ENCODE measurements at regions not wholly inside any gene's neighbourhood (a gene's known extent, or its start where the extent isn't known, plus 50 kb on each side); places are given as distances from the start of the nearest gene placed in this dataset.

DNA sequence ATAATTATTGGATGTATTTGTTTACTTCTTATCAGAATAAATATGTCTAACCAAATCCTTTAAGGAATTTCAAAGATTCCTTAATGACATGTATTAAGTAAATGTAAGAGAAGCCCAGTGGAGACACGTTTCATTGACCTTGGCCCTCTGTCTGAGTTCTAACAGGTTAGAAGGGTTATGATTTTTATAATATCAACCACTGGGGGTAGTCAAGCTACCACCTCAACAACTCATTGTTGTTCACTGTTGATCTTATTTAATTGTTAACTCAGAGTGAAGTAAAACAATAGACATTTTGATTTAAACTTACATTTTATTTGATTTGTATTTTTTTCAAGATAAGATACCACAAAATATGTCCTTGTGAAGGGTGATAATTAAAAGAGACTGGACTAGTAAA lies 499.2 kb upstream of the COX7C start:
- no peak for TF ChIP-seq POLR2AphosphoS5 (IDR thresholded peaks at IDR 0.05)
- TF ChIP-seq, protein P1, sequence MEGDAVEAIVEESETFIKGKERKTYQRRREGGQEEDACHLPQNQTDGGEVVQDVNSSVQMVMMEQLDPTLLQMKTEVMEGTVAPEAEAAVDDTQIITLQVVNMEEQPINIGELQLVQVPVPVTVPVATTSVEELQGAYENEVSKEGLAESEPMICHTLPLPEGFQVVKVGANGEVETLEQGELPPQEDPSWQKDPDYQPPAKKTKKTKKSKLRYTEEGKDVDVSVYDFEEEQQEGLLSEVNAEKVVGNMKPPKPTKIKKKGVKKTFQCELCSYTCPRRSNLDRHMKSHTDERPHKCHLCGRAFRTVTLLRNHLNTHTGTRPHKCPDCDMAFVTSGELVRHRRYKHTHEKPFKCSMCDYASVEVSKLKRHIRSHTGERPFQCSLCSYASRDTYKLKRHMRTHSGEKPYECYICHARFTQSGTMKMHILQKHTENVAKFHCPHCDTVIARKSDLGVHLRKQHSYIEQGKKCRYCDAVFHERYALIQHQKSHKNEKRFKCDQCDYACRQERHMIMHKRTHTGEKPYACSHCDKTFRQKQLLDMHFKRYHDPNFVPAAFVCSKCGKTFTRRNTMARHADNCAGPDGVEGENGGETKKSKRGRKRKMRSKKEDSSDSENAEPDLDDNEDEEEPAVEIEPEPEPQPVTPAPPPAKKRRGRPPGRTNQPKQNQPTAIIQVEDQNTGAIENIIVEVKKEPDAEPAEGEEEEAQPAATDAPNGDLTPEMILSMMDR (IDR thresholded peaks at IDR 0.05): no peak
- no peak for TF ChIP-seq EP300 (IDR thresholded peaks at IDR 0.05; ENCODE audit: low read depth)
- TF ChIP-seq POLR2A (IDR thresholded peaks at IDR 0.05): no peak

All from transverse colon (tissue), 4 donors.